Amygdala (tissue), 56 donors: ENCODE measurements at regions not wholly inside any gene's neighbourhood (a gene's known extent, or its start where the extent isn't known, plus 50 kb on each side); places are given as distances from the start of the nearest gene placed in this dataset.

Experiments used
- DNase-seq, 56 donors: peaks; one replicate each; lab custom pipeline; 2025; lab: John Stamatoyannopoulos, UW

DNA sequence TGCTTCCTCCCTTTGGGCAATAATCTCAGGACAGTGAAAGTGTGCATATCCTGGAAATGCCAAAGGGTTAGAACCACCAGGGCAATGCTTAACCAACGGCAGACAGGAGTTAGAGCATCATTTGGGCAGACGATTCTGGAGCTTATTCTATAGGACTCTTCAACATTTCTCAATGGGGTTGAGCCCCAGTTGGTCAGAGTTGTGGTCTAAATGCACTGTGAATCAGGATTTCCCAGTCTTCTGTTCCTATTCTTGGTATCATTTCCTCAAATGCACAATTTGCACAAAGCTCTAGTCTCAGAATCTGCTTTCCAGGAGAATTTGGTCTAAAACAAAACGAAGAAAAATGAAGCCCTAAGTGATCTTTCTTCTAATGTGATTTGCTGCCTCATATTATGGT lies 389.6 kb upstream of the JAG1 start:
- DNase-seq, result no peak

DNA sequence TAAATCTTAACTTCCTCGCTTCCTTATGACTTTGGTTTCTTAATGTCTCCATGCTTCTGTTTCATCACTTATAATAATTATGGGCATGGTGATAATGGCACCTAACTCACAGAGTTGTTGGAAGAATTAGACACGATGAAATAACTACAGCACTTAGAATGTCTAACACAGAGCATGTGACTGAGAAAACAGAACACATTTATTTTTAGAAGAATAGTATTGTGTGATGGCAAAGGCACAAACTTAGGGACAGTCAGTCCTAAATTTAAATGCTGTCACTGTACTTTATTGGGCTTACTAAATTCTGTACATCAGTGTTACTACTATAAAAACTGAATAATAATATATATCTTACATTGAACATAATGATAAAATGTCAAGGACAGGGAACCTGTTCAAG lies 391.1 kb upstream of the JAG1 start:
- no peak for DNase-seq

- no peak for DNase-seq
Measured at GRCh38 chr20:11067359-11067758, 393.6 kb upstream of the JAG1 start.

DNA sequence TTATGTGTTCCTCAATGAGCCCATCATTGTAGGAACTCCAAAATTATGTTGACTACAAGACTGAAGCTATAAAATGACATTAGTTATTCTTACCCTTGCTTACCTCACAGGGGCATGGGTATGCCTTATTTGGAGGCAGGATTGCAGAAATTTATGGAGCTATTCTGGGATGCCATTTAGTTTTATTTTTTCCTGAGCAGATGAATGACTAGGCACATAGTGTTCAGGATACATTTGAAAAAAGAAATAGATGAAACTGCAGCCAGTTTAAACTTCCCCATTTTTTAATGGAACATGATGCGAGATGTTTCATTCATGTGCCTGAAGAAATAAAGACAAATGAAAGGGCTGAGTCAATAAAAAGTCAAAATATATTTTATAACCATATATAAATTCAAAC lies 399.2 kb upstream of the JAG1 start:
- no peak for DNase-seq

DNA sequence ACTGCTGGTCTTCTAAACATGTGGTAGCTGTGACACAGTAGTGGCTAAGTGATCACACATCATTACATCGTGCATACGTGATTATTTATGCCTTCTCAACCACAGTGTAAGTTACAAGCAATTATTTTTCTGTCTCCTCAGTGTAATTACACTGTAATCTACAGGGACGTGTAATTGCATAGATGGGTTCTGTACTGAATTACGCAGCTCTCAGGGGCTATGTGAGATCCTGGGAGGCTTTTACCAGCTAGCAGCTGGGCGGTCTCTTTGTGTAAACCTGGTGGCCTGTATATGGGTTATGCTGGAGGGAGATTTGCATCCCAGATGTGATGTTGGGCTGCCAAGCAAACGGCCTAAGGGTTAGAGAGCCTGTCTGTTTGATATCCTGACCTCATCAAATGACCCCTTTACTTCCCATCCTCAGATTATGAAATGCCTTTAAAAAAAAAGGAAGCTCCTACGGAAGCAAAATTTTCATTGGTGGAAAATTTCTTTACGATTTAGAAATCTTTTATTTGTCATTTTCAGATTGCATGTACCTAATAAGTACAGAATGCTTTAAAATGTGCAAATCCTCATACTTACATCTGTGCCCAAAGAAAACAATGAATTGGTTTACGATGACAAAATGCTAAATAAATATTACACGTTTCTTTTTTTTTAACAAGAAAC lies 402.8 kb upstream of the JAG1 start:
- no peak for DNase-seq

- DNase-seq, result no peak
Measured at GRCh38 chr20:11077226-11077625, 403.4 kb upstream of the JAG1 start.

DNA sequence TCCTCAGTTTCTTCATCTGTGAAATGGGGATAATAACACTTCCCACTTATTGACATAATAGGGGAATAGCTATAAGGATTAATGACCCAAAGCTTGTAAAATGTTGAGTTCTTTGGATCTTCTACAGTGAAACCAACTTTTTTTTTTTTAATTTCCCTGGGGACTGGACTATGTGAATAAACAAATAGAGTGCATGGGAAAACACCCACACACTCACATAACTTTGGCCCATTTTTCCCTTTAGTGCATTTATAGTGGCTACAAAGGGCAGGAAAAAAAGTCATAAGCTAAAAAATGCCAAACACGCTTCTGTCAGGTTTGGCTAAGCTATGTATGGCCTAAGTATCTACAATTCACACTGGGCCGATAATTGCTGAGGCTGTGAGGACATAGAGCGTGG lies 406.2 kb upstream of the JAG1 start:
- no peak for DNase-seq

DNA sequence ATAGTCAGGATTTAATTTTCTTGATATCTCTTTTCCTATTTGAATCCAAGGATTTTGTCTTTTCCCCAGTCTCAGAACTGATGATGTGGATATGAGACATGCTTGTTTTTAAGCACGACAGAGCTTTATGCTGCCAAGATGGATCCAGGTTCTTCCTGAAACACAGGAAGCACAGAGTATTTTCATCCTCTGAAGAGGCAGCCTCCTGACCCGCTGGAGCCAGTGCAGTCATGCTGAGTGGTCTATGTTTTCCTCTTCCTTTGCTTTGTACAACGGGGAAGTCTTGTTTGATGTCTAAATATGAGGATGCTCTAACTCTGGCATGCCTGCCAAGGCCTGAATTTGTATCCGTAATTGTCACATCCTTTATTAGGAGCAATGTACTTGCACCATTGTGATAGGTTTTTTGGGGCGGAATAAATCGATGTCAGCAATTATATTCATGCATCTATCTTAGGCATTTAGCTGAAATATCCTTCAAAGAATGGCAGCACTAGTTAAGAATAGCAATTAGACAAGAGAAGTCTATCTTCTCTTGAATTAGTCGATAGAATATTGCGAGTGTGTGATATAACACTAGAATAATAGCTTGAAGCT lies 407.1 kb upstream of the JAG1 start:
- no peak for DNase-seq

GRCh38 chr20:11083841-11084240 lies 410.0 kb upstream of the JAG1 start:
- no peak for DNase-seq

DNA sequence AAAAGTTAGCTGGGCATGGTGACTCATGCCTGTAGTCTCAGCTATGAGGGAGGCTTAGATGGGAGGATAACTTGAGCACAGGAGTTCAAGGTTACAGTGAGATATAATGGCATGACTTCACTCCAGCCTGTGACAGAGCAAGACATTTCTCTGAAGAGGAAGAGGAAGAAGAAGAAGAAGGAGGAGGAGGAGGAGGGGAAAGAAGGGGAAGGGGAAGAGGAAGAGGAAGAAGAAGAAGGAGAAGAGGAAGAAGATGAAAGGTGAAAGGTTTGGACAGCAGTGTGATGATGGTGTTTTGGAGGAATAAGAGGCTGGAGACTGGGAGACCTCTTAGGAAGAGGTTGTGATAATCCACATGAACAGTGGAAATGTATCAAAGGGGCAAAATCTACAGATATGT lies 410.7 kb upstream of the JAG1 start:
- no peak for DNase-seq

DNA sequence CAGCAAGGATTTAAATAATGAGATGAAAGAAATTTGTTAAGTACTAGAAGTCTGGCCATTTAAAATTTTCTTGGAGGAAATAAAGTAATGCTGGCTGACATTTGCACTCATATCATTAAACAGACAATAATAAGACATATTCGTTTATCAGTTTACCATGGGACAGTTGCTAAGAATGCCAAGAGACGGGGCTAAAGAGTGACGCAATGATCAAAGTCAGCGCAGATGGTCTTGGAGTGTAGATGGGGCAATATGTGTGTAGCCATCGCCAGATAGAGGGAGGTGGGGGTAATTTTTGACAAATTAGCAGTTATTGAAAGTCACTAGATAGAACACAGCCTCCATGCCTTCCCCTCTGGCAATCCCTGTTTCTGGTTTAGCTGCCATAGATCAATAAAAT lies 413.2 kb upstream of the JAG1 start:
- DNase-seq, result no peak

DNA sequence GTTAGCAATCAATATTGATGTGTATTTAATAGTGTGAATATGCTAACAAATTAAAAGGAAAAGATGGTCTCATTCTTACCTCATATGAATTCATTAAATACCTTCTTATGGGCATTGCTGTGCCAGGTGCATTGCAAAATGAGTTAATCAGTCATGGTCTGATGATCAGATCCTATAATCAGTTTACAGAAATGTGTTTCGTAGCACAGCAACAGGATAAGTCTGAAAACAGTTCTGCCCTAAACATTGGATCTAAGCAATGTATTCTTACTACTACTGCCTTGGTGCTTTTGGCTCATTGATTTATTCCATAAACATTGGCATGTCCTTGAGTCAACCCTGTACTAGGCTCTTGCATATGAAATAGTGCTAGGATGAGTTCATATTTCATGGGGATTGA lies 417.0 kb upstream of the JAG1 start:
- DNase-seq, result no peak

DNA sequence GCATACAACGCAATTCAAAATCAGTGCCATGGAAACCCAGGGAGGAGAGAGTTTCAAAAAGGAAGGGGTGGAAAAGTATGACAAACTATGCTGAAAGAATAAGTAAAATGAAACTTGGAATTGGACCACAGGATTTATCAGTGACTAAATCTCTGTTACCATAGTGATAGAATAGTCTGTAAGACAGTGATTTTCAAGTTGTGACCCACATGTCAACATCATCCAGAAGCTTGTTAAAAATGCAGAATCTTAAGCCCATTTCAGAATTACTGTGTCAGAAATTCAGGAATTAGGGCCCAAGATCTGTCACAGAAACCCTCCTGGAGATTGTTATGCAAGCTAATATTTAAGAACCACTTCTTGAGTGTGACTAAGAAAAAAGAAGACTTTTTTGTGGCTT lies 417.7 kb upstream of the JAG1 start:
- DNase-seq, result no peak

GRCh38 chr20:11092151-11092550 lies 418.4 kb upstream of the JAG1 start:
- DNase-seq, result no peak

DNA sequence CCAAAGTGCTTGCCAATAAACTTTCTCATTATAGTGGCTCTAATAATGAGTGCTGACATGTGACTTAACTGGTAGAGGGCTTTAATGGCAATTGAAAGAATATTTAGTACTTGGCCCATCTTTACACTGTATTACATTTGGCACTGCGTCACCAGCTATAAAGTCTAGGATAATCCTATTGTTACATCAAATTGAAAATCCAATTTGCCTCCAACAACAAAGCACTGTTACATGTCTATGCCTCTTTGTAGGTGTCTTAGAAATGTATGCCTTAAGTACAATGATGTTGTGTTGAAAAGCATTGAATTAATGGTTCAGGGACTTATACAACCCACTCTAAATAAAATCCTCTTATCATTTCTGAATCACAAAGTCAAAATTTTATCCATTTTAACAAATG lies 420.4 kb upstream of the JAG1 start:
- DNase-seq, result no peak

DNA sequence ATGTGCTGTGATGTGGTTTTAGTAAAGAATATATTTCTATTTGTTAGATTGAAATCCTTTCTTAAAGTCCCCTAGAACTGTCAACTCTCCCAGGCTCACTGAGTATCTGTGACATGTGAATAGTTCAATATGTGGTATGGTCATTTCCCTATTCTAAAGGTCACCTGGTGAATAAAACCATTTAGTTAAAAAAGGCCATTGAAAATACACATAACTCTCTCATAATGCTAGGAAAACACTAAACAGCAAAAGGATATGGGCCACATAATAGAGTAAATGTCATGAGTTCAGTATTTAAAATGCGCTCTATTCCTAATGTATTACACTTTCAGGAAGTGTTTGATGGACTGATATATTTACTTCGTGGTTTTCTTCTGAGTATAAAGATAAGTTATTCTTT lies 420.9 kb upstream of the JAG1 start:
- DNase-seq, result no peak

DNA sequence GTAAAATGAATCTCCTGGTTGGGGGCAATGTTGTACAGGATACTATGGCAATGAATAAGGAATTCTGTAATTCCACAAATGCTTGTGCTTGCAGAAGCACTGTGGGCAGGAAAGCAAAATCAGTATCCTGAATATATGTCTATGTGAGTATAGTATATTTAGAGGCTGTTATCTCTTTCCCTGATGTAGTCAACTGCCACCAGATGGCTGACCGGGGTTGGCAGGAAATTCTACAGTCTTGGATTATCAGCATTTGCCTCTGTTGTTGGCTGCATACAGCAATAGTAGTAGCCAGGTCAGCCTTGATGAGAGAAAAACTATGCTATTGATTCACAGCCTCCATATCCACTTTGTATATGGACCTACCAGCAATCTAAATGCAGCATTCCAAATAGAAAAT lies 425.1 kb upstream of the JAG1 start:
- no peak for DNase-seq

DNA sequence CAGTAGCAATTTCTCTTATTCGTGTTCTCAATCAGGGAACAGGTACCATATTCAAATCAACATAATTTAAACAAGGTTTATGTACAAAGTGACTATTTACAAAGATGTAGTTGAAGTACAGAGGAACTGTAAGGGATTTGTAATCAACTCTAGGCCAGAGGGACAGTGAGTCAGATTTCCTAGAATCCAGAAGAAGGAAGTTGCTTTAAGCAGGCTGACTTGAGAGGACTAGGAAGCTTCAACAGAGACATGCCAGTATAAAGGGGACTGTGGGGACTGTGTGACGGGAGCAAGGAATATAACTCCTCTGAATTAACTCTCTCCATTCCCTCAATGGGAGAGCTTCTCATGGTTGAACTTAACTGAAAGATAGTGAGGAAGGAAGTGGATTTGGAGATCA lies 427.4 kb upstream of the JAG1 start:
- no peak for DNase-seq

GRCh38 chr20:11101696-11102095 lies 427.9 kb upstream of the JAG1 start:
- no peak for DNase-seq

DNA sequence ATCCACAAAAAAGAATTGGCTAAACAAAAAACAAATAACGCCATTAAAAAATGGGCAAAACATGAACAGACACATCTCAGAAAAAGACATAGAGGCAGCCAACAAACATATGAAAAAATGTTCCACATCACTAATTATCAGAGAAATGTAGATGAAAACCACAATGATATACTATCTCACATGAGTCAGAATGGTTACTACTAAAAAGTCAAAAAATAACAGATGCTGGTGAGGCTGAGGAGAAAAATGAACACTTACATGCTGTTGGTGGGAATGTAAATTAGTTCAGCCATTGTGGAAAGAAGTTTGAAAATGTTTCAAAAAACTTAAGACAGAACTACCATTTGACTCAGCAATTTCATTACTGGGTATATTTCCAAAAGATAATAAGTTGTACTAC lies 430.1 kb upstream of the JAG1 start:
- DNase-seq, result no peak

GRCh38 chr20:11108102-11108810 lies 434.5 kb upstream of the JAG1 start:
- peak in 19 of 56 donors; percentile 1 to 37 (median 11) for DNase-seq

DNA sequence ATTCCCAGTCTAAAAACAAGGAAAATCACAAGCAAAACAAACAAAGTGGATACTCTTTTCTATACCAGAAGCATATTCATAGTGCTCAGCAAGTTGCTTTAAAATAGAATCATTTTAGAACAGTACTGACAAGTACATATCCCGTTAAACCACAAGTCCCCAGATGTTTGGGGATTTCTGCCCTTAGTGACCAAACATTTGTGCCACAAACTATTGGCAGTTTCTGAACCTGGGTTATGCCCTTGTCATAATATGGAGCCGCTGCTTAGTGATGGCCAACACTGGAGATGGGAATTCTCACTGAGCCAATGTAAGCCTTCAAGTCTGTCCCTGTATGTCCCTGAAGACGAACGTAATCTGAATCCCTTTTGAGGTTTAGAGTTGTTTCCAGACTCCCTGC lies 436.7 kb upstream of the JAG1 start:
- no peak for DNase-seq
